Lower leg skin (tissue), 3 donors: ENCODE measurements at regions not wholly inside any gene's neighbourhood (a gene's known extent, or its start where the extent isn't known, plus 50 kb on each side); places are given as distances from the start of the nearest gene placed in this dataset.

Experiments
- POLR2A ChIP-seq, 2 donors: fragments of 450-650 bp; IDR thresholded peaks; one replicate each; pipeline ENCODE4 v1.6.1; 2016 to 2017; ENCODE audit warnings: antibody characterized with exemption in 2 of 2, mild to moderate bottlenecking in 1 of 2, moderate library complexity in 1 of 2
- TF ChIP-seq, protein P1 (sequence below), 3 donors: fragments of 450-650 bp; IDR thresholded peaks; one replicate each; pipeline ENCODE4 v1.5.1; 2016; ENCODE audit warnings: antibody characterized with exemption in 3 of 3, mild to moderate bottlenecking in 3 of 3, moderate library complexity in 2 of 3

DNA sequence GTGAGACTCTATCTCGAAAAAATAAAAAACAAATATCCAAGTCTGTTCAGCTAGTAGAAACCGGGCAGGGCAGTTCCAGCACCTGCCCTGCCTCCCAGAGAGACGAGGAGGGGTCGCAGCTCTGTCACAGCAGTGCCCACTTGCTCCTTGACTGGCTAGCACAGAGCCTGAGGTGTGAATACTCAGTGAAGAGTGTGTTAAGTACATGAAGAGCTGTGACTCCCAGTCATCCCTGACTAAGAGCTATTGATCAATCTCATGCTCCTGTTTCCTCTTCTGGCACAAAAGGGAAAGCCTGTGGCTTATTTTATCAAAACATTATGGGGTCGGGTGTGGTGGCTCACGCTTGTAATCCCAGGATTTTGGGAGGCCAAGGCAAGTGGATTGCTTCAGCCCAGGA, 83.0 kb upstream of the FZD7 start:
- TF ChIP-seq, protein P1, sequence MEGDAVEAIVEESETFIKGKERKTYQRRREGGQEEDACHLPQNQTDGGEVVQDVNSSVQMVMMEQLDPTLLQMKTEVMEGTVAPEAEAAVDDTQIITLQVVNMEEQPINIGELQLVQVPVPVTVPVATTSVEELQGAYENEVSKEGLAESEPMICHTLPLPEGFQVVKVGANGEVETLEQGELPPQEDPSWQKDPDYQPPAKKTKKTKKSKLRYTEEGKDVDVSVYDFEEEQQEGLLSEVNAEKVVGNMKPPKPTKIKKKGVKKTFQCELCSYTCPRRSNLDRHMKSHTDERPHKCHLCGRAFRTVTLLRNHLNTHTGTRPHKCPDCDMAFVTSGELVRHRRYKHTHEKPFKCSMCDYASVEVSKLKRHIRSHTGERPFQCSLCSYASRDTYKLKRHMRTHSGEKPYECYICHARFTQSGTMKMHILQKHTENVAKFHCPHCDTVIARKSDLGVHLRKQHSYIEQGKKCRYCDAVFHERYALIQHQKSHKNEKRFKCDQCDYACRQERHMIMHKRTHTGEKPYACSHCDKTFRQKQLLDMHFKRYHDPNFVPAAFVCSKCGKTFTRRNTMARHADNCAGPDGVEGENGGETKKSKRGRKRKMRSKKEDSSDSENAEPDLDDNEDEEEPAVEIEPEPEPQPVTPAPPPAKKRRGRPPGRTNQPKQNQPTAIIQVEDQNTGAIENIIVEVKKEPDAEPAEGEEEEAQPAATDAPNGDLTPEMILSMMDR (IDR thresholded peaks at IDR 0.05) = no peak
- TF ChIP-seq POLR2A (IDR thresholded peaks at IDR 0.05) = no peak
